HepG2 (cell line): ENCODE measurements at regions not wholly inside any gene's neighbourhood (a gene's known extent, or its start where the extent isn't known, plus 50 kb on each side); places are given as distances from the start of the nearest gene placed in this dataset.

Experiments used
- ATAC-seq: fragments of 200-7000 bp; cut with Tn5 transposase; 3 replicates; pipeline ENCODE4 v1.9.1; 2020; ENCODE audit warnings: mild to moderate bottlenecking, moderate library complexity
- BruUV-seq: library from RNA; stranded (reverse); fragments of 400-500 nt; replicated peaks from 2 replicates; lab custom pipeline; 2021; lab: Mats Ljungman, UMichigan
- CTCF ChIA-PET: fragments of 300-600 bp; formaldehyde crosslinking; extraction: SDS; loops from one replicate; lab custom pipeline; 2021; ENCODE audit warnings: low total read pairs, inconsistent platforms, low intra/inter-chr PET ratio; lab: Yijun Ruan, JAX
- POLR2A ChIA-PET: fragments of 350-600 bp; sonication (Branson Sonifier 250); formaldehyde crosslinking; loops from one replicate; lab custom pipeline; 2020; ENCODE audit warnings: antibody characterized with exemption, inconsistent platforms; lab: Yijun Ruan, JAX
- DNase-seq: peaks from one replicate; pipeline ENCODE4 v3.0.0-alpha.2; 2015; ENCODE audit warnings: low spot score
- FAIRE-seq: peaks from 3 replicates; lab custom pipeline; 2011; peaks lifted over from hg19 to GRCh38; lab: Jason Lieb, UNC
- H2AFZ ChIP-seq: one replicate; pipeline ENCODE4 v1.6.1; 2011; ENCODE audit warnings: low read length, inconsistent platforms
- H3K27ac ChIP-seq: fragments of 300-600 bp; 3 replicates; pipeline ENCODE4 v1.8.0; 2011; ENCODE audit warnings: mixed run types, mild to moderate bottlenecking, mixed read lengths, low read length, inconsistent platforms; ENCODE audit not compliant: insufficient read depth; ENCODE audit errors: extremely low read length
- H3K27me3 ChIP-seq, 2 experiments: fragments of 200-600 bp in 1 of 2; 2 replicates in 1 of 2; 3 replicates in 1 of 2; pipeline versions ENCODE4 v1.6.0 to v1.8.0; 2011; ENCODE audit warnings: low read length in 2 of 2, mild to moderate bottlenecking in 2 of 2, moderate library complexity in 2 of 2, inconsistent platforms in 1 of 2; ENCODE audit not compliant: insufficient read depth in 2 of 2, control insufficient read depth in 1 of 2
- H3K36me3 ChIP-seq, 2 experiments: fragments of 200-600 bp in 1 of 2; replicated peaks in 1 of 2; 2 replicates in 1 of 2; 3 replicates in 1 of 2; pipeline versions ENCODE4 v1.5.1 to v1.8.0; 2011; ENCODE audit warnings: low read length in 2 of 2, inconsistent platforms in 1 of 2; ENCODE audit not compliant: insufficient read depth in 2 of 2, control insufficient read depth in 1 of 2
- H3K4me1 ChIP-seq: 2 replicates; pipeline ENCODE4 v1.5.1; 2012; ENCODE audit warnings: low read length, inconsistent platforms; ENCODE audit not compliant: insufficient read depth
- H3K4me2 ChIP-seq: 2 replicates; pipeline ENCODE4 v1.6.0; 2011; ENCODE audit warnings: low read depth, low read length, inconsistent platforms
- H3K4me3 ChIP-seq, 3 experiments: fragments of 200-600 bp in 1 of 3; sonication (generic), shearing (Covaris generic) in 1 of 3; replicated peaks in 1 of 3; 2 replicates each; pipeline ENCODE4 v1.5.1; 2011 to 2016; ENCODE audit warnings: low read length in 3 of 3, inconsistent platforms in 2 of 3, low read depth in 2 of 3, mild to moderate bottlenecking in 2 of 3, control low read depth in 1 of 3, mixed read lengths in 1 of 3; ENCODE audit not compliant: insufficient read depth in 1 of 3
- H3K79me2 ChIP-seq: one replicate; pipeline ENCODE4 v1.6.1; 2011; ENCODE audit warnings: low read length, inconsistent platforms; ENCODE audit not compliant: insufficient read depth
- H3K9ac ChIP-seq: 2 replicates; pipeline ENCODE4 v1.6.0; 2011; ENCODE audit warnings: mild to moderate bottlenecking, low read depth, low read length, inconsistent platforms; ENCODE audit not compliant: insufficient read depth
- H3K9me3 ChIP-seq: 2 replicates; pipeline ENCODE4 v1.5.1; 2012; ENCODE audit warnings: mild to moderate bottlenecking, low read length
- H4K20me1 ChIP-seq: 2 replicates; pipeline ENCODE4 v1.6.0; 2011; ENCODE audit warnings: inconsistent platforms, mild to moderate bottlenecking, low read length, moderate library complexity; ENCODE audit not compliant: insufficient read depth
- ATF1 ChIP-seq: IDR thresholded peaks from 2 replicates; pipeline ENCODE4 v1.6.1; 2016; ENCODE audit warnings: mild to moderate bottlenecking, control low read depth
- KMT2A ChIP-seq: sonication (generic); formaldehyde crosslinking; IDR thresholded peaks from 2 replicates; pipeline ENCODE4 v1.4.0; 2020; ENCODE audit warnings: missing genetic modification reagents
- MTF1 ChIP-seq: sonication (generic); formaldehyde crosslinking; IDR thresholded peaks from 2 replicates; pipeline ENCODE4 v1.5.0; 2020; ENCODE audit warnings: missing genetic modification reagents
- NR2F6 ChIP-seq, 2 experiments: IDR thresholded peaks; 2 replicates each; pipeline ENCODE4 v1.6.1; 2016; ENCODE audit warnings: antibody characterized with exemption in 1 of 2, mild to moderate bottlenecking in 1 of 2
- PRDM10 ChIP-seq: sonication (generic); formaldehyde crosslinking; IDR thresholded peaks from 2 replicates; pipeline ENCODE4 v1.4.0; 2020; ENCODE audit warnings: low read depth, missing genetic modification reagents
- SAFB2 ChIP-seq: sonication (generic); formaldehyde crosslinking; IDR thresholded peaks from 2 replicates; pipeline ENCODE4 v1.5.1; 2020; ENCODE audit warnings: missing genetic modification reagents, low read depth, mild to moderate bottlenecking, borderline replicate concordance
- TAF15 ChIP-seq: fragments of 200-400 bp; formaldehyde crosslinking; IDR thresholded peaks from one replicate; pipeline ENCODE4 v1.6.1; 2018; ENCODE audit warnings: mild to moderate bottlenecking, low read depth, low read length; ENCODE audit not compliant: poor library complexity, severe bottlenecking
- TBX3 ChIP-seq: fragments of 450-650 bp; IDR thresholded peaks from 2 replicates; pipeline ENCODE4 v1.6.1; 2017; ENCODE audit warnings: antibody characterized with exemption, mild to moderate bottlenecking, inconsistent platforms, borderline replicate concordance
- ZNF225 ChIP-seq: sonication (generic); formaldehyde crosslinking; IDR thresholded peaks from 2 replicates; pipeline ENCODE4 v1.4.0; 2020; ENCODE audit warnings: mild to moderate bottlenecking, missing genetic modification reagents
- ZNF512 ChIP-seq: sonication (generic); formaldehyde crosslinking; IDR thresholded peaks from 2 replicates; pipeline ENCODE4 v1.4.0; 2020; ENCODE audit warnings: mild to moderate bottlenecking, missing genetic modification reagents
- ZNF660 ChIP-seq: sonication (generic); formaldehyde crosslinking; IDR thresholded peaks from 2 replicates; pipeline ENCODE4 v1.5.1; 2020; ENCODE audit warnings: mild to moderate bottlenecking, low read depth, missing genetic modification reagents, borderline replicate concordance
- ZNF776 ChIP-seq: sonication (generic); formaldehyde crosslinking; IDR thresholded peaks from 2 replicates; pipeline ENCODE4 v1.4.0; 2020; ENCODE audit warnings: mild to moderate bottlenecking, missing genetic modification reagents
- ZSCAN29 ChIP-seq: sonication (generic); formaldehyde crosslinking; conservative IDR thresholded peaks from 2 replicates; pipeline ENCODE4 v1.4.0; 2020; ENCODE audit warnings: mild to moderate bottlenecking, missing genetic modification reagents
- WGBS: methylation state at CpG from one replicate; pipeline ENCODE4 v1.1.6; 2017; ENCODE audit warnings: low lambda C conversion rate; 5-methylcytosine and 5-hydroxymethylcytosine counted together
- in situ Hi-C: cut with HindIII; loops from 2 replicates; pipeline ENCODE4 v1.10.0; 2017; ENCODE audit warnings: low pct_unique_long_range_greater_than_20kb; ENCODE audit not compliant: extremely low pct_ligation_motif_present
- intact Hi-C: fragments of 100-400 bp; cut with micrococcal nuclease; formaldehyde crosslinking; loops from one replicate; pipeline ENCODE4 v1.10.0; 2022; ENCODE audit not compliant: unreplicated experiment
- TF ChIP-seq, protein P1 (sequence below): IDR thresholded peaks from 2 replicates; pipeline ENCODE4 v1.4.0; 2020; ENCODE audit warnings: mild to moderate bottlenecking, missing genetic modification reagents

DNA sequence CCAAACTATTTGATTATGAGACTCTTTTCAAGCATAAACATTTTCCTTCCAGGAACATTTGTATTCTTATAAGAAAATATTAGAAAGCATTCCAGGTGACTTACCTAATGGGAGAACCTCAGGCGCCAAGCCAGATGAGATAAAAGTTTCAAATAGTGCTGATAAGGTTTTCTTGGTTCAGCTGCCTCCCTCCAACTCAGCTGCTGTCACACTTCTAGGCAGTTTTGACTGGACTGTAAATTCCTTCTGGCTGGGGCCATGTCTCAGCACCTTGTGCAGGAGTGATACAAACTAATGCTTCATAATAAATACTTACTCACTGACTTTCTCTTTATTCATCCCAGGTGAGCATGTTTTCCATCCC is 131.1 kb downstream of the MED15 start:
- WGBS, result 76% methylated on average over 1 of the region's 1 CpG
- DNase-seq, result no peak
- Histone ChIP-seq H4K20me1 (no peaks in the 10 kb centered on the region), H3K4me1 (peaks cover 4% of the 10 kb centered on the region), H3K36me3 (no peaks in the 10 kb centered on the region), H3K27me3 (0 out of 5 replicates have a peak, but pooled peaks cover 0 to 3% of the 10 kb centered on the region in 2 experiments), H3K4me3 (no peak overlapping the region), H3K4me2 (no peak overlapping the region), H2AFZ (no peak overlapping the region), H3K9me3 (no peaks in the 10 kb centered on the region), H3K9ac (no peak overlapping the region), H3K79me2 (no peaks in the 10 kb centered on the region), H3K27ac (no peak overlapping the region)
- TF ChIP-seq ZNF225 (CRISPR knock-in tag) (no peak), PRDM10 (CRISPR knock-in tag) (no peak), NR2F6 (IDR thresholded peaks at IDR 0.05) (no peak), NR2F6 (CRISPR knock-in tag; IDR thresholded peaks at IDR 0.05) (no peak), KMT2A (CRISPR knock-in tag) (no peak), ZNF776 (CRISPR knock-in tag) (no peak), ZNF660 (CRISPR knock-in tag) (no peak), SAFB2 (CRISPR knock-in tag) (no peak), ATF1 (CRISPR knock-in tag) (no peak), ZSCAN29 (no peak), TBX3 (no peak), TAF15 (no peak), ZNF512 (CRISPR knock-in tag) (no peak), MTF1 (no peak)
- TF ChIP-seq, protein P1, sequence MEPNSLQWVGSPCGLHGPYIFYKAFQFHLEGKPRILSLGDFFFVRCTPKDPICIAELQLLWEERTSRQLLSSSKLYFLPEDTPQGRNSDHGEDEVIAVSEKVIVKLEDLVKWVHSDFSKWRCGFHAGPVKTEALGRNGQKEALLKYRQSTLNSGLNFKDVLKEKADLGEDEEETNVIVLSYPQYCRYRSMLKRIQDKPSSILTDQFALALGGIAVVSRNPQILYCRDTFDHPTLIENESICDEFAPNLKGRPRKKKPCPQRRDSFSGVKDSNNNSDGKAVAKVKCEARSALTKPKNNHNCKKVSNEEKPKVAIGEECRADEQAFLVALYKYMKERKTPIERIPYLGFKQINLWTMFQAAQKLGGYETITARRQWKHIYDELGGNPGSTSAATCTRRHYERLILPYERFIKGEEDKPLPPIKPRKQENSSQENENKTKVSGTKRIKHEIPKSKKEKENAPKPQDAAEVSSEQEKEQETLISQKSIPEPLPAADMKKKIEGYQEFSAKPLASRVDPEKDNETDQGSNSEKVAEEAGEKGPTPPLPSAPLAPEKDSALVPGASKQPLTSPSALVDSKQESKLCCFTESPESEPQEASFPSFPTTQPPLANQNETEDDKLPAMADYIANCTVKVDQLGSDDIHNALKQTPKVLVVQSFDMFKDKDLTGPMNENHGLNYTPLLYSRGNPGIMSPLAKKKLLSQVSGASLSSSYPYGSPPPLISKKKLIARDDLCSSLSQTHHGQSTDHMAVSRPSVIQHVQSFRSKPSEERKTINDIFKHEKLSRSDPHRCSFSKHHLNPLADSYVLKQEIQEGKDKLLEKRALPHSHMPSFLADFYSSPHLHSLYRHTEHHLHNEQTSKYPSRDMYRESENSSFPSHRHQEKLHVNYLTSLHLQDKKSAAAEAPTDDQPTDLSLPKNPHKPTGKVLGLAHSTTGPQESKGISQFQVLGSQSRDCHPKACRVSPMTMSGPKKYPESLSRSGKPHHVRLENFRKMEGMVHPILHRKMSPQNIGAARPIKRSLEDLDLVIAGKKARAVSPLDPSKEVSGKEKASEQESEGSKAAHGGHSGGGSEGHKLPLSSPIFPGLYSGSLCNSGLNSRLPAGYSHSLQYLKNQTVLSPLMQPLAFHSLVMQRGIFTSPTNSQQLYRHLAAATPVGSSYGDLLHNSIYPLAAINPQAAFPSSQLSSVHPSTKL, result no peak
- CTCF ChIA-PET, result no interaction called here
- intact Hi-C loops (no loop called here), in situ Hi-C loops (loop anchor here (10.0 kb wide), 1 partner anchor 64 kb away; no protein-coding TSS in a partner anchor)
- no peak for FAIRE-seq
- POLR2A ChIA-PET, result no interaction called here
- no TSS peak for BruUV-seq
- ATAC-seq, result no peak
